ENCODE measurements at regions not wholly inside any gene's neighbourhood (a gene's known extent, or its start where the extent isn't known, plus 50 kb on each side); places are given as distances from the start of the nearest gene placed in this dataset.

DNA sequence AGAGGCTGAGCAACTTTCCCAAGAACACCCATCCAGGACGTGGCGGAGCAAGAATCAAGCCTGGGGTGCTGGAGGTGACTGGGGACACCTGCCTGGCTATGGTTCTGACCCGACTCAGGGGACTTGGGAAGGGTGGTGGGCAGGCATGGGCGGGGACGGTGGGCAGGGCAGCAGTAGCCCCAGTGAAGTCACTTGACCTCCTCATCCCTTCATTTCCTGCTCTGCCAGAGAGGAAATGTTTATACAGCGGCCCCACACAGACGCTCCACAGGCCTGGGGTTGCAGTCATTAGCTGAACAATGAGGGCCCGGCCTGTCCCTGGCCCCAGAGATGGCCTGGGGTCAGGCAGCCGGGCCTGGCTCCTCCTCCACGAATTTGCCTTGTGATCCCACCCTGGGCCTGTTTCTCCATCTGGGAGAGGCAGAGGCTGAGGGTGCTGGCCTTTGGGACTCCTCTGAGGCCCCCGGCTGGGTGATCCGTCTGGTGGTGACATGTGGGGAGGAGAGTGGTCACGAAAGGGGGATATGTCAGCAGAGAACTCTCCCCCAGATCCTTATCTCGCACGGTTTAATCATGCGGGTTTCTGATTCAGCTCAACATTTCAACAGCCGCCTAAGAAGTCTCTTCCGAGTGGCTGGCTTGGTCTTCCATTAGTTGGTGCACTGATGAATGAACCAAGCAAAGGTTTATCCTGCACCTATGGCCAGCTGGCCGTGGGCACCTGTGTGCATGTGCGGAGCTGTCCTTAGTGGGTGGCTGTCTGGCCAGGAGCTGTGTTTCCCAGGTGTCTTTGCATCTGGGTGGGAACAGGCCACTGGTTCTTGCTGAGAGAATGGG is 175.9 kb downstream of the IRF8 start:
- no peak for TF ChIP-seq GATA2 (IDR thresholded peaks at IDR 0.05; ENCODE audit: insufficient read depth, insufficient read length, low read depth, low read length)
- no peak for TF ChIP-seq MYC (IDR thresholded peaks at IDR 0.05; ENCODE audit: low read depth, low read length)
- CTCF ChIA-PET = interaction anchor here (0.7 to 3.9 kb wide), 3 partner anchors 11 to 448 kb away, joined by 3 to 29 read pairs (median 3); no protein-coding TSS in a partner anchor
- DNase-seq (ENCODE audit: low read depth, low spot score) (peak; percentile 52), FAIRE-seq (no peak)
- Histone ChIP-seq H3K36me3 (ENCODE audit: control insufficient read depth in 2 of 2, extremely low read depth in 1 of 2, insufficient read depth in 2 of 2, low read length in 2 of 2) (no peaks in the 10 kb centered on the region), H3K4me1 (ENCODE audit: control insufficient read depth, extremely low read depth, insufficient read depth, low read length) (peaks cover 9% of the 10 kb centered on the region), H3K9me3 (replicated peaks; ENCODE audit: control insufficient read depth, insufficient read depth, low read length) (no peaks in the 10 kb centered on the region), H2AFZ (ENCODE audit: low read depth, low read length) (peak overlapping the region; percentile 42), H3K79me2 (ENCODE audit: control insufficient read depth, insufficient read depth, low read length) (no peaks in the 10 kb centered on the region), H3K4me2 (ENCODE audit: insufficient read depth, low read length) (no peak overlapping the region), H3K9ac (replicated peaks; ENCODE audit: extremely low read depth, insufficient read depth, low read length) (no peak overlapping the region), H3K27me3 (ENCODE audit: control insufficient read depth in 2 of 2, insufficient read depth in 2 of 2, low read length in 2 of 2) (peaks cover 0 to 2% of the 10 kb centered on the region in 2 experiments), H3K4me3 (replicated peaks in 1 of 3; ENCODE audit: insufficient read depth in 1 of 3, low read depth in 1 of 3, low read length in 3 of 3) (no peak overlapping the region), H4K20me1 (replicated peaks; ENCODE audit: control insufficient read depth, extremely low read depth, insufficient read depth, low read length) (no peaks in the 10 kb centered on the region), H3K27ac (ENCODE audit: insufficient read depth, low read depth, low read length) (no peak overlapping the region), H3K9me1 (replicated peaks; ENCODE audit: control insufficient read depth, extremely low read depth, insufficient read depth, low read length) (no peaks in the 10 kb centered on the region)
- intact Hi-C loops (cut with micrococcal nuclease) (loop anchor here (5.0 kb wide), 1 partner anchor 267 kb away; no protein-coding TSS in a partner anchor), dilution Hi-C loops (cut with MboI; ENCODE audit: extremely low pct_ligation_motif_present, low sequenced_read_pairs) (no loop called here)
- BruUV-seq (replicated peaks) = no TSS peak
- POLR2A ChIA-PET = no interaction called here

DNA sequence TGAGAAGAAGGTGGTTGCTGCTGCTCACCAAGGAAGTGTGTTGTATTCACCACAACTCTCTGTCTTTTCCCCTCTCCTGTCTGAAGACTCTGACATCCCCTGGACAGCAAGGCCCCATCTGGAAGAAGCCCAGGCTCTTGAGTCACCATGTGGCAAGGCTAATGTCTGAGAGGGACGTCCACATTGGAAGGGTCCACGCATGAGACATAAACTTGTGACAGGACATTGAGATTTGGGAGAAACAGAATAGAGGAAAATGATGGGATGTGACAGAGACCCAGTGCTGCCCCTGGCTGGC is 176.5 kb downstream of the IRF8 start:
- intact Hi-C loops (cut with micrococcal nuclease) = no loop called here
- peaks cover 9% of the 10 kb centered on the region for H3K4me1 ChIP-seq (ENCODE audit: control insufficient read depth, extremely low read depth, insufficient read depth, low read length)
- H2AFZ ChIP-seq (ENCODE audit: low read depth, low read length) = no peak overlapping the region

More for the DNA sequence above, 176.5 kb downstream of the IRF8 start:
- H3K9ac ChIP-seq (replicated peaks; ENCODE audit: extremely low read depth, insufficient read depth, low read length) = no peak overlapping the region
- BruUV-seq (replicated peaks) = no TSS peak
- H3K9me1 ChIP-seq (replicated peaks; ENCODE audit: control insufficient read depth, extremely low read depth, insufficient read depth, low read length) = no peaks in the 10 kb centered on the region
- H3K9me3 ChIP-seq (replicated peaks; ENCODE audit: control insufficient read depth, insufficient read depth, low read length) = no peaks in the 10 kb centered on the region
- no peak overlapping the region for H3K4me3 ChIP-seq (replicated peaks in 1 of 3; ENCODE audit: insufficient read depth in 1 of 3, low read depth in 1 of 3, low read length in 3 of 3)
- no peaks in the 10 kb centered on the region for H3K79me2 ChIP-seq (ENCODE audit: control insufficient read depth, insufficient read depth, low read length)
- no peak overlapping the region for H3K27ac ChIP-seq (ENCODE audit: insufficient read depth, low read depth, low read length)
- CTCF ChIA-PET = interaction anchor here (3.9 kb wide), 1 partner anchor 442 kb away, joined by 29 read pairs; no protein-coding TSS in a partner anchor
- FAIRE-seq = no peak
- TF ChIP-seq FOS (IDR thresholded peaks at IDR 0.05; ENCODE audit: borderline replicate concordance, insufficient read depth, low read length) = no peak
- no peak for TF ChIP-seq GATA2 (IDR thresholded peaks at IDR 0.05; ENCODE audit: insufficient read depth, insufficient read length, low read depth, low read length)
- no peak for TF ChIP-seq JUN (IDR thresholded peaks at IDR 0.05; ENCODE audit: borderline replicate concordance, insufficient read depth, insufficient read length, low read depth)
- TF ChIP-seq POLR2A (IDR thresholded peaks at IDR 0.05; ENCODE audit: low read depth, low read length) = no peak
- dilution Hi-C loops (cut with MboI; ENCODE audit: extremely low pct_ligation_motif_present, low sequenced_read_pairs) = no loop called here
- no peaks in the 10 kb centered on the region for H3K36me3 ChIP-seq (ENCODE audit: control insufficient read depth in 2 of 2, extremely low read depth in 1 of 2, insufficient read depth in 2 of 2, low read length in 2 of 2)
- no peak for DNase-seq (ENCODE audit: low read depth, low spot score)
- H3K4me2 ChIP-seq (ENCODE audit: insufficient read depth, low read length) = no peak overlapping the region
- H4K20me1 ChIP-seq (replicated peaks; ENCODE audit: control insufficient read depth, extremely low read depth, insufficient read depth, low read length) = no peaks in the 10 kb centered on the region
- no peaks in the 10 kb centered on the region for H3K27me3 ChIP-seq (ENCODE audit: control insufficient read depth in 2 of 2, insufficient read depth in 2 of 2, low read length in 2 of 2)
- POLR2A ChIA-PET = no interaction called here

Data from endothelial cell of umbilical vein (primary cell).